ENCODE measurements at regions not wholly inside any gene's neighbourhood (a gene's known extent, or its start where the extent isn't known, plus 50 kb on each side); places are given as distances from the start of the nearest gene placed in this dataset.
"Not testable (repeated sequence)": the region's sequence is repeated elsewhere in the genome, so short reads cannot be mapped to it uniquely, and the experiment has no call there.

DNA sequence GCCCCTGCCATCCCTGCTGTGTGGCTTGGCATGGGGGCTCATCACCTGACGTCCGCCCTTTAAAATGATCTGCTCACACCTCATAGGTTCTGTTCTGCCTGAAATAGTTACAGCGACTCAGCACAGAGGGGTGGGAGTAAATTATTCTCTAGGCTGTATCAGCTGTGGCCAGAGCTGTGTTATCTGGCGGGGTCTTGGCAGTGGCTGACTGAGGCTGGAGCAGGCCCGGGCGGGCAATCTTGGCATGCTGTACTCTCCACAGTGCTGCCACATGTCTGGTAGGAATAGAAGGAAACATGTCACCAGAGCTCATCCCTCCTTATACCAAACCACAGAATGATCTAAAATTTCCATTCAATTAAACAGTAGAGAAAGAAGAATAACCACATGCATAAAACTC lies 499.9 kb upstream of the LMCD1 start:
- no peak for DNase-seq (ENCODE audit: low read depth)

GRCh38 chr3:8011902-8012301 lies 489.7 kb upstream of the LMCD1 start:
- DNase-seq (ENCODE audit: low read depth): no peak

- DNase-seq (ENCODE audit: low read depth): no peak
Observed at GRCh38 chr3:8020047-8020841, 481.4 kb upstream of the LMCD1 start.

DNA sequence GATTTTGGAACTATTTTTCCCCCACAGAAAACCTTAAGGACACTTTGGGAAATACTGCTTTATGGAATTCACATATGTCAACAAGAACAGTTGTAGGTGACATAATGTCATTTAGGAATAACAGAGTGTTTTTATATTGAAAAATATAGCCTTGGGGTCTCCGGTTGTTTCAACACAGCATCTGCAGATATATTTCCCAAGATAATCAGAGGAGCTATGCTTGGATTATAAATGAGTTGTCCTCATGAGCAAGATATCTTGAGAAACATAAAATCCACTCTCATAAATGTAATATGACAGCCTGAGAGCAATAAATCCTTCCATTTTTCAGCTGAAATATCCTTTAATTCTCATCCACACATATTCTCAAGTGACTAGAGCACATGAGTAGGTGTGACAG lies 473.7 kb upstream of the LMCD1 start:
- DNase-seq (ENCODE audit: low read depth): no peak

GRCh38 chr3:8050283-8050682 lies 451.3 kb upstream of the LMCD1 start:
- no peak for DNase-seq (ENCODE audit: low read depth)

DNA sequence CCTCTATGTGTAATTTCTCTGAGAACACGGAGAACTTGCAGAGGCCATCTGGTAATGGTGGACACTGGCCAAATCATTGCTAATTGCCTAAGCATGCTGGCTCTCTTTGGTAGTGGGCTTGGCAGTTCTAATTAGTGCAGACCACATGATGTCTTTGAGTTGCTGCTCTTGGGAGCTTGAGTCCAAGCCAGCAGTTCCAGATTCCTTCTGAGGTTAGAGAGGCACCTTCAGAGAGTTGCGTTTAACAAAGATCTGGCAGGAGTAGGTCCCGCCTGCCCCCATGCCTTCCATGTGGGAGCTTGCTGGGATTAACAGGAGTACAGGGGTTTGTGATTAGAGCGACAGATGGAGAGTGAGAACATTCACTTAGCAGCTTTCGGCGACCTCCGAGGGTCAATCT lies 449.0 kb upstream of the LMCD1 start:
- no peak for DNase-seq (ENCODE audit: low read depth)

DNA sequence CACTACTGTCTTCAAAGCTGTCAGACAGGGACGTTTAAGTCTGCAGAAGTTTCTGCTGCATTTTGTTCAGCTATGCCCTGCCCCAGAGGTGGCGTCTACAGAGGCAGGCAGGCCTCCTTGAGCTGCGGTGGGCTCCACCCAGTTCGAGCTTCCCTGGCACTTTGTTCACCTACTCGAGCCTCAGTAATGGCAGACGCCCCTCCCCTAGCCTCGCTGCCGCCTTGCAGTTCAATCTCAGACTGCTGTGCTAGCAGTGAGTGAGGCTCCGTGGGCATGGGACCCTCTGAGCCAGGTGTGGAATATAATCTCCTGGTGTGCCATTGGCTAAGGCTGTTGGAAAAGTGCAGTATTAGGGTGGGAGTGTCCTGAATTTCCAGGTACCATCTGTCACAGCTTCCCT lies 433.5 kb upstream of the LMCD1 start:
- DNase-seq (ENCODE audit: low read depth): not testable (repeated sequence)

DNA sequence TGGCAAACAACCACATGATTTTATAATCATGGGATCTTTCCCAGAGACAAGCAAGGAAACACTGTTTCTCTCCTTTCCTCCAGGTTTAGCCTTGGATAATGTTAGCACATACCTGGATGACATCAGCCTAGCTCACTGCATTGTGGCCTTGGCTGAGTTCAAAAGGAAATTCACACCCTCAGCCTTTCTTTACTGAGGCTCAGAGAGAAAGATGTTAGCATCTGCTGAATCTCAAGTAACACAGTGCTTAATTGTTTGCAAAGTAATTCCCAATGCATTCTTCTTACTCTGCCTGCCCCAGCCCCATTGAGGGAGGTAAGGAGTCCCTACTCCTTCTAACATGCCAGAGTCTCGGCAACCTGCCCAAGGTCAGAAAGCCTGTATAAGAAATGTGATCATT lies 432.2 kb upstream of the LMCD1 start:
- DNase-seq (ENCODE audit: low read depth): no peak

- no peak for DNase-seq (ENCODE audit: low read depth)
Observed at GRCh38 chr3:8070011-8070410, 431.6 kb upstream of the LMCD1 start.

- not testable (repeated sequence) for DNase-seq (ENCODE audit: low read depth)
Observed at GRCh38 chr3:8074740-8075139, 426.9 kb upstream of the LMCD1 start.

GRCh38 chr3:8077126-8077525 lies 424.5 kb upstream of the LMCD1 start:
- DNase-seq (ENCODE audit: low read depth): no peak

DNA sequence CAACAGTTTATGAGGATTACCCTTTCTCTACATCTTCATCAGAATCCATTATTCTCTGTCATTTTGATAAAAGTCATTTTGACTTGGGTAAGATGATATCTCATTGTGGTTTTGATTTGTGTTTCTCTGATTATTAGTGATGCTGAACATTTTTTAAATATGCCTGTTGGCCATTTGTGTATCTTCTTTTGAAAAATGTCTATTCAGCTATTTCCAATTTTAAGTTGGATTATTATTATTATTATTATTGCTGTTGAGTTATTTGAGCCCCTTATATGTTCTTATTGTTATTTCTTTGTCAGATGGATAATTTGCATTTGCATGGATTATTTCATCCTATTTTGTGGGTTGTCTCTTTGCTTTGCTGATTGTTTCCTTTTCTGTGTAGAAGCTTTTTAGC lies 421.2 kb upstream of the LMCD1 start:
- no peak for DNase-seq (ENCODE audit: low read depth)

GRCh38 chr3:8085498-8085897 lies 416.1 kb upstream of the LMCD1 start:
- no peak for DNase-seq (ENCODE audit: low read depth)

- DNase-seq (ENCODE audit: low read depth): no peak
Observed at GRCh38 chr3:8087951-8088350, 413.7 kb upstream of the LMCD1 start.

GRCh38 chr3:8094415-8094814 lies 407.2 kb upstream of the LMCD1 start:
- DNase-seq (ENCODE audit: low read depth): no peak

DNA sequence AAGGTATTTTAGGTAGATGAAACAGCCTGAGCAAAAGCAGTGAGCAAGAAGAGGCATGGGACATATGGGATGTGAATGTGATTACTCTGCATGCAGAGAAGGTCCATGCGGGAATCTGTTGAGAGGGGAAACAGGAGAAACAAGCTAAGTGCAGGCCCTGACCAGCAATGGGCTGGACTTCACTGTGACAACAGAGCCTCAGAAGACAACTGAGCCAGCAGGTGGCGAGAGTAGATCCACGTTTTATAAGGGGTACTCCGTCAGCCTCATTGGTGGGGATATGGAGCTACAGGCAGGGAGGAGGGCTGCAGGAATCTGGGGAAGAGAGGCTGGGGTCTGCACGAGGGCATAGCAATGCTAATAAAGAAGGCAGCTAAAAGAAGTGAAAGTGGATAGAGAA lies 405.9 kb upstream of the LMCD1 start:
- DNase-seq (ENCODE audit: low read depth): no peak

DNA sequence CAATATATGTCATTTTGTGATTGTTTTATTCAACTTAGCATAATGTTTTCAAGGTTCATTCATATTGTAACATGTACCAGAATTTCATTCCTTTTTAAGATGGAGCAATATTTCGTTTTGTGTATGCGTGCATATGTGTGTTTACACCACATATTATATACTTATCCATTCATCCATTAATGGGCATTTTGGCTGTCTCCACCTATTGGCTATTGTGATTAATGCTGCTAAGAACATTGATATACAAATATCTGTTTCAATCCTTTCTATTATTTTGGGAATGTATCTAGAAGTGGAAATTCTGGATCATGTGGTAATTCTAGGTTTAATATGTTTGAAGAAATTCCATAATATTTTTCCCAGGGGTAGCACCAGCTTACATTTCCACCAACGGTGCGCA lies 403.9 kb upstream of the LMCD1 start:
- DNase-seq (ENCODE audit: low read depth): no peak

GRCh38 chr3:8103954-8104353 lies 397.7 kb upstream of the LMCD1 start:
- no peak for DNase-seq (ENCODE audit: low read depth)

- no peak for DNase-seq (ENCODE audit: low read depth)
Observed at GRCh38 chr3:8106921-8107320, 394.7 kb upstream of the LMCD1 start.

- peak; percentile 30 for DNase-seq (ENCODE audit: low read depth)
Observed at GRCh38 chr3:8110966-8111798, 390.4 kb upstream of the LMCD1 start.

- DNase-seq (ENCODE audit: low read depth): no peak
Observed at GRCh38 chr3:8112587-8112986, 389.0 kb upstream of the LMCD1 start.

GRCh38 chr3:8113626-8114025 lies 388.0 kb upstream of the LMCD1 start:
- DNase-seq (ENCODE audit: low read depth): no peak

DNA sequence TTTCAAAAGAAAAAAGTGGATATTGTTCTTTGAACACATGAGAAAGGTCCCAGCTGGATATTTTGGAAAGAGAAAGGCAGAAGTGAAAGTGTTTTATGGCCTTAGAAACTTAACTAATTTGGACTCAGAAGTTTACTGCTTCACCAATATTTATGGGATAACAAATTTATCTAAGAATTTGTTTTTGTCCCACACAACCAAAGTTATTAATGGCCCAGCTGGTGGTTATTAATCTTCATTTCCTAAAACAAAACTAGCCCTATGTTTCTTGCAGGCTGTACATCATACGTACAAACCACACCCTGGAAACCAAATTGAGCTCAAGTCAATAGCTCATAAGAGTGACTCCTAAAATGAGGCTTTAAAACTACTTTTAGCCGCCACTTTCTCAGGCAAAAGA lies 372.9 kb upstream of the LMCD1 start:
- no peak for DNase-seq (ENCODE audit: low read depth)

- no peak for DNase-seq (ENCODE audit: low read depth)
Observed at GRCh38 chr3:8136553-8136952, 365.1 kb upstream of the LMCD1 start.
